GM12872 (cell line): ENCODE measurements at regions not wholly inside any gene's neighbourhood (a gene's known extent, or its start where the extent isn't known, plus 50 kb on each side); places are given as distances from the start of the nearest gene placed in this dataset.

ENCODE experiments used
- TF ChIP-seq, protein P1 (sequence below): IDR thresholded peaks from 3 replicates; pipeline ENCODE4 v1.5.1; 2011; ENCODE audit warnings: low read depth, mild to moderate bottlenecking, low read length, moderate library complexity; ENCODE audit not compliant: insufficient read depth

DNA sequence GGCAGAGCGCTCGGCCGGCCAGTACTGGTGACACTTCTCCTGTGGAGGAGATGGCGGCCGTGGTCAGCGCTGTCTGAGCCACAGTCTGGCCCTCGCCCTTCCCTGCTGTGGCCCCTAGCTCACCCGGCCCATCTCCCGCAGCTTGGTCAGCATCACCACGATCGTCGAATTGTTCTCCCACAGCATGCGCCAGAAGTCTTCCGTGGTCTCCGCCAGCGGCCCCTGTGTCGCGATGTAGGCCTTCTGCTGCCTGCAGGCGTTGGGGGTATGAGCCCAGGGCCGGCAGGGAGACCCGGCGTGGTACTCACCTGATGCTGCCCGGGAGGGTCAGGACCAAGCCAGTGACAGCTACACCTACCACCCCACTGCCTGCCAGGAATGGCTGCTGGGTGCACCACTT lies 130.1 kb downstream of the PTPRS start:
- TF ChIP-seq, protein P1, sequence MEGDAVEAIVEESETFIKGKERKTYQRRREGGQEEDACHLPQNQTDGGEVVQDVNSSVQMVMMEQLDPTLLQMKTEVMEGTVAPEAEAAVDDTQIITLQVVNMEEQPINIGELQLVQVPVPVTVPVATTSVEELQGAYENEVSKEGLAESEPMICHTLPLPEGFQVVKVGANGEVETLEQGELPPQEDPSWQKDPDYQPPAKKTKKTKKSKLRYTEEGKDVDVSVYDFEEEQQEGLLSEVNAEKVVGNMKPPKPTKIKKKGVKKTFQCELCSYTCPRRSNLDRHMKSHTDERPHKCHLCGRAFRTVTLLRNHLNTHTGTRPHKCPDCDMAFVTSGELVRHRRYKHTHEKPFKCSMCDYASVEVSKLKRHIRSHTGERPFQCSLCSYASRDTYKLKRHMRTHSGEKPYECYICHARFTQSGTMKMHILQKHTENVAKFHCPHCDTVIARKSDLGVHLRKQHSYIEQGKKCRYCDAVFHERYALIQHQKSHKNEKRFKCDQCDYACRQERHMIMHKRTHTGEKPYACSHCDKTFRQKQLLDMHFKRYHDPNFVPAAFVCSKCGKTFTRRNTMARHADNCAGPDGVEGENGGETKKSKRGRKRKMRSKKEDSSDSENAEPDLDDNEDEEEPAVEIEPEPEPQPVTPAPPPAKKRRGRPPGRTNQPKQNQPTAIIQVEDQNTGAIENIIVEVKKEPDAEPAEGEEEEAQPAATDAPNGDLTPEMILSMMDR: no peak

DNA sequence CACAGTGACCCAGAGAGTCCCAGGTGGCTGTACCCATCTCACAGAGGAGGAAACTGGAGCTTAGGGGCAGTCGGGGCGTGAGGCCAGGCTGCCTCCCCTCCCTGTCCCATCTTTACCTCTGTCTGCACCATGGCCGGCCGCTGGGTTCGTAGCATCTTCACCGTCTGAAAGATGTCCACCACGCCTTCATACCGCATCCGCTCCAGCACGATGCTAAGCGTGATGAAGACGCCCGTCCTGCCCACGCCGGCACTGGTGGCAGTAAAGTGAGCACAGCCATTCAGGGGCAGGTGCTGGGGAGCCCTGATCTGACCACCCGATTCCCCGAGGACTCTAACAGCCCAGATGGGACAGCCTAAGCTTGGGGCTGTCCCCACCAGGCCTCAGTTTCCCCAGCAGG lies 132.8 kb downstream of the PTPRS start:
- TF ChIP-seq, protein P1: no peak

DNA sequence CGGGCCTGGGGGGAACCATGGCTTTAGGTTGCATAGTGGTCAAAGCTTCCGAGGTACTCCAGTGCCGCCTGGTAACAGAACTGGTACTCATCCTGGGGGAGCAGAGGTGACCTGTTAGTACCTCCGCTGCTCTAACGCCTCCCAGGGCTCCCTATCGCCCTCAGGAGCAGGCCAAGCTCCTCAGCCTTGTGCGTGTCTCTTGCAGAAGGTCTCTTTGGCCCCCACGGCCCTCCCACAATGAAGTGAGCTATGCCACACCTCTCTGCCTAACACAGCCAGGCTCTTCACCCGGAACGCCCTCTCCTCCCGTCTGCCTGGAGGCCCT lies 133.9 kb downstream of the PTPRS start:
- TF ChIP-seq, protein P1: no peak

DNA sequence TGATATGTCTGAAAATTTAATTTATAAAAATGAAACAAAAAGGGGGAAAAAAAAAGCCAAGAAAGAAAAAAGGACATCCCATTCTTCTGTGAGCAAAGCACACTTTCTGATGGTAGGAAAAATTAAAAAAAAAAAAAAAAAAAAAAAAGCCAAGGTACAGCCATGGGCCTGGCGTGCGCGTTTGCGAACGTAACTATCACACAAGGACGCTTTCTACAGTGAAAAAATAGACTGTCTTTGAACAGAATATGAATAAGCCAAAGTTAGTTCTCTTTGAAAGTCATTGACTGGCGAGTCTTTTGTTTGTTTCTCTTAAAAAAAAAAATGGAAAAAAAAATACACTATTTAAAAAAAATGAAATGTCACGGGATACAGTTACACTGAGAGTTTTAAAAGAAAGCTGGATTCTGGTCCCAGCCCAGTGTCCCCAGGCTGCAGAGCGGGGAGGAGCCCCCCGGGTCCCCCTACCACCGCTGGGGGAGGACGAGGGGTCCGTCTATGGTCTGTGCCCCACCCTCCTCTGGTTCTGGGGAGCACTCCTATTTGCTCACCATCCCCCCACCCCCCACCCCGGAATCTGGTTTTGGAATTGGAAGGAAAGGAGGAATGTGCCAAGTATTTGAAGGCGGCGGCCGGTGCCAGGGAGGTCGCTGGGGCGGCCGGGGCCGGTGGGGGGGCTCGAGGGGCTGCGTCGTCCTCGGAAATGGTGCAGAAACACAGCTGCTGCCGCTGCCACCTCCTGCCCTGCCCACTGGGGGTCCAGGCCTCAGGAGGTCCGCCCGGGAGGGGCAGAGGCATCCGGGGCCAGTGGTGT lies 134.5 kb downstream of the PTPRS start:
- TF ChIP-seq, protein P1: no peak

DNA sequence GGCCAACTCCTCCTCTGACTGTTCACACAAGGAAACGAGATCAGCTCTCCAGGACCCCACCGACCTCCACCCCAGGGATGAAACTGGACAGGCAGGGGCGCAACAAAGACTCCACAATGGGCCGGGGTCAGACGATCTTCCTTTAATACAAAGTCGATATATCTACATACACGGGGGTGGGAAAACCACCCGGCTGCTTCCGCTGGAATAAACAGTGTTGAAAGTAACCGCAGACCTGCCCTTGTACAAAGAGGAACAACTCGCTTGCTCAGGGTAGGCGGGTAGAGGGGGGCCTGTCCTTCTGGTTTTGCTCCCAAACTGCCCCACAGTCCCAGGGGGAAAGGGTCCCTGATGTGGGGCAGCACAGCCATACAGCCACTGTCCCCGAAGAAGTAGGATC lies 135.2 kb downstream of the PTPRS start:
- TF ChIP-seq, protein P1: no peak

DNA sequence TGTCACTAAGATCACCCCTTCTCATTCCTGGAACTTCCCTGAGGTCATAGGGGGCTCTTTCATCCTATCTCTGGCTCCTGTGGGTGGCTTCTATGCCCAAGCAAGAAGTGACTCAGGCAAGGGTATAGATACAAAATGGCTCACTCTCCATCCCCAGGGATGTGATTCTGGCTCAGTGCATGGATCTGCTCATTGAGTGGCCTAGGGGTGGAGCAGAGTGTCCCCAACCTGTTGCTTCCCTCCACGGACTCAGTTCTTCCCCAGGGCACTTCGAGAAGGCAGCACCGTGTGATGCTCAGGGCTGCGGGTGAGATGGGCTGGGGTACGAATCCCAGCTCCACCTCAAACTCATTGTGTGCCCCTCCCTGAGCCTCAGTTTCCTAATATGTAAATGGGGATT lies 136.4 kb downstream of the PTPRS start:
- TF ChIP-seq, protein P1: no peak
